HCT116 (cell line): ENCODE measurements at regions not wholly inside any gene's neighbourhood (a gene's known extent, or its start where the extent isn't known, plus 50 kb on each side); places are given as distances from the start of the nearest gene placed in this dataset.
A peak's percentile ranks its signal among the peaks of the same experiment; 100 is the strongest.

ENCODE experiments used
- ATAC-seq: fragments of 200-7000 bp; cut with Tn5 transposase; 2 replicates; pipeline ENCODE4 v1.9.1; 2020; ENCODE audit warnings: mild to moderate bottlenecking, moderate library complexity
- BruUV-seq: library from RNA; stranded (reverse); fragments of 400-500 nt; replicated peaks from 2 replicates; lab custom pipeline; 2021; lab: Mats Ljungman, UMichigan
- CTCF ChIA-PET: fragments of 300-600 bp; sonication (Branson Sonifier 250); formaldehyde crosslinking; loops from one replicate; lab custom pipeline; 2021; ENCODE audit warnings: antibody characterized with exemption; lab: Charles Lee
- POLR2A ChIA-PET: fragments of 300-600, 350-600 bp; sonication (Branson Sonifier 250); formaldehyde crosslinking; loops from one replicate; lab custom pipeline; 2021; ENCODE audit warnings: antibody characterized with exemption; lab: Charles Lee
- RAD21 ChIA-PET, 2 experiments: fragments of 300-600 bp; sonication (Branson Sonifier 250); formaldehyde crosslinking; loops; one replicate each; lab custom pipeline; 2023; ENCODE audit warnings: low total read pairs in 2 of 2; ENCODE audit not compliant: uncharacterized antibody in 2 of 2, unreplicated experiment in 2 of 2, low non-redundant PET in 1 of 2; lab: Charles Lee
- DNase-seq: peaks from one replicate; pipeline ENCODE4 v3.0.0-alpha.2; 2010; ENCODE audit warnings: low read depth, low spot score
- H2AFZ ChIP-seq: fragments of 200-600 bp; shearing (Covaris generic), sonication (generic); 2 replicates; pipeline ENCODE4 v1.6.1; 2017; ENCODE audit warnings: low read depth, mixed run types, mixed read lengths, antibody characterized with exemption, low read length; ENCODE audit not compliant: poor library complexity, severe bottlenecking
- H3K27ac ChIP-seq: 2 replicates; pipeline ENCODE4 v1.5.1; 2012; ENCODE audit warnings: low read depth, low read length
- H3K27me3 ChIP-seq: fragments of 200-600 bp; sonication (generic); 2 replicates; pipeline ENCODE4 v1.6.1; 2016; ENCODE audit warnings: mixed run types, low read length, mixed read lengths; ENCODE audit not compliant: insufficient read depth
- H3K36me3 ChIP-seq, 2 experiments: fragments of 200-500 bp in 1 of 2; fragments of 200-600 bp in 1 of 2; sonication (Bioruptor generic) in 1 of 2; sonication (generic) in 1 of 2; 2 replicates each; pipeline versions ENCODE4 v1.5.1 to v1.6.1; 2014 to 2016; ENCODE audit warnings: low read length in 2 of 2, inconsistent platforms in 1 of 2, mixed read lengths in 1 of 2, mixed run types in 1 of 2; ENCODE audit not compliant: insufficient read depth in 2 of 2, control insufficient read depth in 1 of 2
- H3K4me1 ChIP-seq, 2 experiments: fragments of 200-600 bp in 1 of 2; sonication (generic) in 1 of 2; 2 replicates each; pipeline versions ENCODE4 v1.5.1 to v1.6.1; 2012 to 2017; ENCODE audit warnings: low read length in 2 of 2, inconsistent platforms in 1 of 2, mild to moderate bottlenecking in 1 of 2, mixed read lengths in 1 of 2, mixed run types in 1 of 2, moderate library complexity in 1 of 2; ENCODE audit not compliant: insufficient read depth in 2 of 2, control insufficient read depth in 1 of 2
- H3K4me2 ChIP-seq: fragments of 200-600 bp; sonication (generic); 2 replicates; pipeline ENCODE4 v1.6.1; 2017; ENCODE audit warnings: mixed run types, low read length, mixed read lengths
- H3K4me3 ChIP-seq, 2 experiments: fragments of 200-600 bp in 1 of 2; sonication (generic) in 1 of 2; replicated peaks in 1 of 2; 2 replicates each; pipeline ENCODE4 v1.5.1; 2011 to 2016; ENCODE audit warnings: low read length in 2 of 2, control low read depth in 1 of 2, low read depth in 1 of 2, mild to moderate bottlenecking in 1 of 2, mixed read lengths in 1 of 2, mixed run types in 1 of 2
- H3K79me2 ChIP-seq: fragments of 200-600 bp; sonication (generic); 2 replicates; pipeline ENCODE4 v1.6.1; 2017; ENCODE audit warnings: mild to moderate bottlenecking, mixed run types, low read length, moderate library complexity, mixed read lengths; ENCODE audit not compliant: insufficient read depth
- H3K9ac ChIP-seq: fragments of 200-600 bp; sonication (generic); 2 replicates; pipeline ENCODE4 v1.6.1; 2016; ENCODE audit warnings: low read length, mixed read lengths
- H3K9me2 ChIP-seq: fragments of 200-600 bp; sonication (generic), shearing (Covaris generic); 2 replicates; pipeline ENCODE4 v1.6.1; 2017; ENCODE audit warnings: mixed run types, mild to moderate bottlenecking, moderate library complexity; ENCODE audit not compliant: insufficient read depth
- H3K9me3 ChIP-seq, 2 experiments: fragments of 200-500 bp in 1 of 2; fragments of 200-600 bp in 1 of 2; sonication (Bioruptor generic) in 1 of 2; sonication (generic) in 1 of 2; 2 replicates each; pipeline ENCODE4 v1.6.1; 2014 to 2017; ENCODE audit warnings: low read length in 2 of 2, mixed read lengths in 2 of 2, inconsistent platforms in 1 of 2, low read depth in 1 of 2, mild to moderate bottlenecking in 1 of 2, mixed run types in 1 of 2, moderate library complexity in 1 of 2; ENCODE audit not compliant: control insufficient read depth in 1 of 2, insufficient read depth in 1 of 2
- H4K20me1 ChIP-seq: fragments of 200-600 bp; sonication (generic), shearing (Covaris generic); 2 replicates; pipeline ENCODE4 v1.6.1; 2017; ENCODE audit warnings: mixed run types, mild to moderate bottlenecking, moderate library complexity; ENCODE audit not compliant: insufficient read depth
- CBX3 ChIP-seq: IDR thresholded peaks from 2 replicates; pipeline ENCODE4 v1.6.1; 2012; ENCODE audit warnings: low read depth
- CEBPB ChIP-seq: IDR thresholded peaks from 2 replicates; pipeline ENCODE4 v1.6.1; 2012; ENCODE audit warnings: low read depth
- RAD21 ChIP-seq: IDR thresholded peaks from 2 replicates; pipeline ENCODE4 v1.6.1; 2012; ENCODE audit warnings: low read depth, mild to moderate bottlenecking
- SIN3A ChIP-seq: IDR thresholded peaks from 2 replicates; pipeline ENCODE4 v1.6.1; 2012; ENCODE audit warnings: low read depth
- TCF7L2 ChIP-seq: IDR thresholded peaks from 2 replicates; pipeline ENCODE4 v1.7.0; 2011; ENCODE audit warnings: borderline replicate concordance, inconsistent platforms; ENCODE audit not compliant: insufficient read depth, insufficient read length; ENCODE audit errors: extremely low read depth
- ZBTB33 ChIP-seq: IDR thresholded peaks from 2 replicates; pipeline ENCODE4 v1.6.1; 2011; ENCODE audit warnings: mild to moderate bottlenecking, low read length, moderate library complexity; ENCODE audit not compliant: insufficient replicate concordance; ENCODE audit errors: extremely low read depth
- ZFX ChIP-seq: fragments of 450-650 bp; IDR thresholded peaks from 2 replicates; pipeline ENCODE4 v1.6.1; 2017
- ZNF274 ChIP-seq: fragments of 200-500 bp; sonication (Bioruptor generic); IDR thresholded peaks from 2 replicates; pipeline ENCODE4 v1.6.1; 2014; ENCODE audit warnings: mild to moderate bottlenecking, low read depth, low read length, inconsistent platforms
- intact Hi-C: fragments of 100-400 bp; cut with micrococcal nuclease; formaldehyde crosslinking; loops from 2 replicates; pipeline ENCODE4 v1.10.0; 2022
- TF ChIP-seq, protein P1 (sequence below), 3 experiments: fragments of 200-600 bp in 1 of 3; sonication (generic) in 1 of 3; IDR thresholded peaks in 2 of 3; conservative IDR thresholded peaks in 1 of 3; 2 replicates each; pipeline ENCODE4 v1.5.1; 2012 to 2017; ENCODE audit warnings: low read depth in 2 of 3, low read length in 2 of 3, antibody characterized with exemption in 1 of 3, borderline replicate concordance in 1 of 3, control low read depth in 1 of 3, mild to moderate bottlenecking in 1 of 3, mixed read lengths in 1 of 3, mixed run types in 1 of 3, moderate library complexity in 1 of 3; ENCODE audit not compliant: insufficient read depth in 1 of 3

DNA sequence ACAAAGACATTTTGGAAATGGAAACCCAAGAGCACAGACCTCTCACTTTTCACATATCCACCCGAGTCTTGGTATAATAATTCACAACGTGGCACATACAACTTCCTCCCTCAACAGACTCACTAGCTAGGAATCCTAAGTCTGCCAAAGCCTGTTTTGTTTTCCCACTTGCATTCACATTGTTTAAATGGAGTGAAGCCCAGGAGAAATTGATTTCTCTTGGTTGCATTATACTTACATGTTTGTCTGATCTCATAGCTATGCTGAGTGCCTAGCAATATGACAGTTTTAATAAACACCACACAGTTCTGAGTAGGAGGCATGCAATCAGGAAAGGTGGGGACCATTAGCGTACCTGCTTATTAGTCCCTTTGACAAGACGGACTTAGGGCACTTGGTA lies 348.6 kb upstream of the ADGRL4 start (continued):
- TF ChIP-seq CBX3 = no peak
- no peak for TF ChIP-seq CEBPB

DNA sequence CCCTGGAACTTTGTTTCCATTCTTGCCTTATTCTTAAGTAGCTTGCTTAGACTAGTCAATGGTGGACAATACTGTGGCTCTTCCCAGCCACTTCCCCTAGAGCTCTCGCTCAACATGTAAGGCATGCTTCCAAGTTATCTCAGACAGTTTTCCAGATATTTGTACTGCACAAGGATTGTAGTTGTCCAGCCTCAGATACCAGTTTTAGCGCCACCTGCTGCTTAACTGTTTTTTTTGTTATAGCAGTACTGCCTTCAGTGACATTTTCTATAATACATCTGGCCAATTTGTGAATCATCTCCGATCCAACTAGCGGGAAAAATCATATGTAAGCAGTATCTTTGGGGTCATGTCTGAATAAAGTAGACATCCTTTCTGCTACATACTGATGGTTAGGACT lies 346.7 kb upstream of the ADGRL4 start:
- Histone ChIP-seq H3K79me2 (no peaks in the 10 kb centered on the region), H3K4me2 (no peak overlapping the region), H2AFZ (peak overlapping the region; percentile 75), H3K4me3 (no peak overlapping the region), H4K20me1 (no peaks in the 10 kb centered on the region), H3K9me3 (no peaks in the 10 kb centered on the region), H3K9ac (no peak overlapping the region), H3K9me2 (no peaks in the 10 kb centered on the region), H3K4me1 (no peaks in the 10 kb centered on the region), H3K27me3 (no peaks in the 10 kb centered on the region), H3K27ac (no peak overlapping the region), H3K36me3 (no peaks in the 10 kb centered on the region)
- ChIA-PET RAD21 (no interaction called here), CTCF (interaction anchor here (1.3 to 1.6 kb wide), 3 partner anchors 17 to 513 kb away, joined by 3 to 7 read pairs (median 3); no protein-coding TSS in a partner anchor), POLR2A (no interaction called here)
- DNase-seq = peak; percentile 37
- intact Hi-C loops = loop anchor here (1.0 to 2.0 kb wide), 2 partner anchors 94 to 514 kb away; no protein-coding TSS in a partner anchor
- peak; percentile 79 for ATAC-seq
- BruUV-seq = no TSS peak
- TF ChIP-seq ZFX = no peak
- no peak for TF ChIP-seq SIN3A
- peak; percentile 46 for TF ChIP-seq RAD21
- no peak for TF ChIP-seq TCF7L2
- TF ChIP-seq, protein P1, sequence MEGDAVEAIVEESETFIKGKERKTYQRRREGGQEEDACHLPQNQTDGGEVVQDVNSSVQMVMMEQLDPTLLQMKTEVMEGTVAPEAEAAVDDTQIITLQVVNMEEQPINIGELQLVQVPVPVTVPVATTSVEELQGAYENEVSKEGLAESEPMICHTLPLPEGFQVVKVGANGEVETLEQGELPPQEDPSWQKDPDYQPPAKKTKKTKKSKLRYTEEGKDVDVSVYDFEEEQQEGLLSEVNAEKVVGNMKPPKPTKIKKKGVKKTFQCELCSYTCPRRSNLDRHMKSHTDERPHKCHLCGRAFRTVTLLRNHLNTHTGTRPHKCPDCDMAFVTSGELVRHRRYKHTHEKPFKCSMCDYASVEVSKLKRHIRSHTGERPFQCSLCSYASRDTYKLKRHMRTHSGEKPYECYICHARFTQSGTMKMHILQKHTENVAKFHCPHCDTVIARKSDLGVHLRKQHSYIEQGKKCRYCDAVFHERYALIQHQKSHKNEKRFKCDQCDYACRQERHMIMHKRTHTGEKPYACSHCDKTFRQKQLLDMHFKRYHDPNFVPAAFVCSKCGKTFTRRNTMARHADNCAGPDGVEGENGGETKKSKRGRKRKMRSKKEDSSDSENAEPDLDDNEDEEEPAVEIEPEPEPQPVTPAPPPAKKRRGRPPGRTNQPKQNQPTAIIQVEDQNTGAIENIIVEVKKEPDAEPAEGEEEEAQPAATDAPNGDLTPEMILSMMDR (IDR thresholded peaks at IDR 0.05 in 2 of 3, conservative IDR thresholded peaks at IDR 0.05 in 1 of 3; ENCODE audit: borderline replicate concordance in 1 of 3, insufficient read depth in 1 of 3, low read depth in 2 of 3, low read length in 2 of 3) = peak; percentile 19 to 57 (median 47); a peak in 5 of 6 replicates
- no peak for TF ChIP-seq ZBTB33
- no peak for TF ChIP-seq ZNF274
